GM04504 (cell line): ENCODE measurements at regions not wholly inside any gene's neighbourhood (a gene's known extent, or its start where the extent isn't known, plus 50 kb on each side); places are given as distances from the start of the nearest gene placed in this dataset.

Source experiments
- DNase-seq: peaks from one replicate; pipeline ENCODE4 v3.0.0-alpha.2; 2012; ENCODE audit warnings: low read depth

DNA sequence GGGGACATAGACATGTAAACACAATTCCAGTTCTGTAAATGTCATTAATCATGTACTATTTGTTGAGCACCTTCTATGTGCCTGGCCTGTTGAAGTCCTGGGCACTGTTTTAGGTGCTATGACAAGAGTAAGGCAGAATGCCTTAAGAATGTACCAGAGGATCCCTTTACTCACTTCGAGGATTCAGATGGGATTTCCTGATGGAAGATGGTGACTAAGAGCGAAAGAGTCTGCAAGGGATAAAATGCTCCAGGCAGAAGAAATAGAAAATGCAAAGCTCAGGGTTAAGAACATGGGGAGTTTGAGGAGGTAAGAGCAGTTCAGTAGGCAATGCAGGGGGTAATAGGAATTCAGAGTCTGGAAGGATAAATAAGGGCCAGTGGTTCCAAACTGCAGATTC is 671.3 kb upstream of the TBX3 start:
- DNase-seq, result no peak

DNA sequence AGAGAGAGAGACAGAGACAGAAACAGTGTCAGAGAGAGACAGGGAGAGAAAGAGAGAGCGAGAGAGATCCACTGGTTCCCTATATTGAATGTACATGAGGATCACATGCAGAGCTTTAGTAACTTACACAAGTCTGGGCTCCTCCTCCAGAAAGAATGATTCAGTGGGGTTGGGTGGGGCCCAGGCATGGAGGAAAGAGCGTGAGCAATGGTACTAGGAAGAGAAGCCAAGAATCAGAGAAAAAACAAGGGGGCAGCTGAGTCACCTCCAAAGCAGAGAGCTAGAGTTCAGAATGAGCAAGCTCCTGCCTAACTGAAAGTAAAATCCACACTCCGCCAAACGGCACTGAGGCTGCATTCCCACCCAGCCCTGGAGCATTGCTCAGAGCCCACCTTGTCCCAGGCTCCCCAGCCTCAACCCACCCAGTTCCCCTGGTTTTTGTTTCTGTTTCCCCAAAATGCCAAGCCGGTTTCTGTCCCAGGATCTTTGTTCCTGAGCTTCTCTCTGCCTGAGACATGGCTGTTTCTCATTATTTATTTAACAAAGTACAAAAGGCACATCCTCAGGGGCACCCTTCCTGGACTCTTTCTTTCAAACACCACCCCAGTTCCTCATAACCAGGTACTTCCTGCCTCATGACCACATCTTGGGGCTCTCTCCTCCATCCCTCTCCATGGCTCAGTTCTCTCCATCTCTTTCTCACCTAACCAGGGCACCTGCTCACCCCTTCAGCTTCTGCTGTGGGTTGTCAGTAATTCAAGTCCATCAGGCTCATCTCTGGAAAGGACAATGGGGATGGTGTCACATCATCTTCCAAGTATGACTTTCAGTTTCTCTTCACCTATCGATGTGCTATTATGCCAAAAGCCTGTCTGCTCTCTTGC is 670.3 kb upstream of the TBX3 start:
- DNase-seq, result peak; percentile 92

DNA sequence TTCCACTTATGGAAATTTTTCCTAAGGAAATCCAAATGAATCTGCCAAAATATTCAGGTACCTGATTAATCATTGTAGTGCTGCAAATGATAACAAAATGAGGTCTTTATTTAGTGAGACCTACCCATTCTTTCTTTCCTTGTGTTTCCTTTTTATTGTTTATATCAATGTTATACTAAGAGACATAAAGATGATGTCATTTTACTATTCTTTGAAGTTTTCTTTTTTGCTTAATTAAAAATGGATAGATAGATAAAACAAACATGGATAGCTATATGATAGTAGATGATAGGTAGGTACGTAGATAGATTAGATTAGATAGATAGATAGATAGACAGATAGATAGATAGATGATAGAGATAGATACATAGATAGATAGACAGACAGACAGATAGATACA is 669.5 kb upstream of the TBX3 start:
- no peak for DNase-seq

GRCh38 chr12:115351514-115352077 is 667.6 kb upstream of the TBX3 start:
- no peak for DNase-seq

DNA sequence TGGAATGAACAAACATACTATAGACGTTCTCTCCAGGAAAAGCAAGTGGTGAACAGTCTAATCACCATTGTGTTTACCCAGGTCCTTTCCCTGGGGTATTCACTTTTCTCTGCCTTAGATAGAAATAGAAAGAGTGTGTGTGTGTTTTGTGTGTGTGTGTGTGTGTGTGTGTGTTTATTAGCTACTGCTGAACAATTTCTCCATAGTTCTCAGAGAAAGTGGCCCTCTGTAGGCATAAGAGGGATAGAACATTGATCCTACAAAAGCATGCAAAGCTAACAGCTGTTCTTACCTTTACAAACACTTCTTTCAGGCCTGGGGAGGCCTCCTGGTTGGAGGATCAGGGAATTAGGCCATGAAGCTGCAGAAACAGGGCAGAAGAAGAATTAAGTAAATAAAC is 665.7 kb upstream of the TBX3 start:
- no peak for DNase-seq

DNA sequence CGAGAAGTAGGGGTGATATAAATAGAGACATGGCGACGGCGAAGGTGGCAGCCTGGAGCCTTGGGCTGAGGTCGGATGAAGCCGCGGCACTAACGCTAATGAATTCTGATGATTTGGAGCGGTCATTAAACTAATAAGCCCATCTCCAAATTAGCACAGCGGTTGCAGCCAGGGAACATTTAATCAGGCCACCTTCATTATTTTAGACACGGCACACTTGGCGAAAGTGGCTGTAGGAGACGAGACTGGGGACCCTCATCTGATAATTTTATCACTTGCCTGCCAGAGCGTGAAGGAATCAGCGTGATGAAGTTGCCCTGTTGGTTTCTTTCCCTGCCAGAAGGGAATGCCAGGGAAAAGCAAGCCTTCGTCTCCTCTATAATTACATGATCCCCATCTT is 664.3 kb upstream of the TBX3 start:
- DNase-seq, result no peak

GRCh38 chr12:115343601-115344000 is 659.6 kb upstream of the TBX3 start:
- DNase-seq, result no peak

GRCh38 chr12:115343008-115343407 is 659.0 kb upstream of the TBX3 start:
- no peak for DNase-seq

DNA sequence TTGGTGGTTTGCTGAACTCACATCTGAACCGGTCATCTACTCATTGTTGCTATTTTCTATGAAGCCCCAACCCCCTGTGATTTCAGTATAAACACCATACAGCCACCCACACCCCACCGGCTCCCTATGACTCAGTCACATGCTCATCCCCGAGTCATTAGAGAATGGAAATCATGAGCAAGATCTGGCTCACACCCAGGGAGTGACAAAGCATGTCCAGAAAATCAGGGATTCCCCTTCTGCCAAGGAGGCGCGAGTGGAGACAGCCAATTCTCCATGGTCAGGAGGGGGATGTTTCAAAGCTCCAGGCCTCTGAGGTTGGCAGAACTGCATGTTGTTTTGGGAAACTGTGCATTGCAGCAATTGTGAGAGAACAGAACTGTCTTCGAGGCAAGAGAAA is 657.5 kb upstream of the TBX3 start:
- peak; percentile 97 for DNase-seq

DNA sequence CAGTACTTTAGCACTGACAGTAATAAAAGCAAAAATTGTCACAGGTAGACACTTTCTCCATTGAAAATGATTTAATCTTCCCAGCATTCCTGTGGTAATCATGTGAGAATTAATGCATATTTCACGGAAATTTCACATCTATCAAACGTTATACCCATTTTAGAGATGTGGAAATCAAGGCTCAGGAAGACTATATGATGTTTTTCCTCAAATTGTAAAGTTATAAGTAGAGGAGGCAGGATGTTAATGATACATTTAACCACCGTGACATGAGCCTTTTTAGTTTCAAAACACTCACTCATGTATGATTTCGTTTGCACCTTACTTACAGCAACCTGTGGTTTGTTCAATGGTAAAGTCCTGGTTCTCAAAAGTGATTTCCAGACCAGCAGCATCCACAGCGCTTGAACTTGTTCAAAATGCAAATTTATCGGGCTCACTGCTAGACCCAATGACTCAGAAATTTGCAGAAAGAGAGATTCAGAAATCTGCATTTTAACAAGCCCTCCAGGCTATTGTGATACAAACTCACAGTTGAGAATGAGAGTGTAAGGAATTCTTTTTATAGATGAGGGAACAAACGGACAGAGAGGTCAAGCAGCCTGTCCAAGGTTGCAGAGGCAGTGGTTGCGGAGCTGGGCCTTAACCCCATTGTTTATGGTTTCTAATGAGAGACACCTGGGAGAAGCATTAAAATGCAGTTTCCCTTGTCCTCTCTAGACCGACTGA is 654.8 kb upstream of the TBX3 start:
- DNase-seq, result no peak

GRCh38 chr12:115337693-115338543 is 653.9 kb upstream of the TBX3 start:
- peak; percentile 76 for DNase-seq

DNA sequence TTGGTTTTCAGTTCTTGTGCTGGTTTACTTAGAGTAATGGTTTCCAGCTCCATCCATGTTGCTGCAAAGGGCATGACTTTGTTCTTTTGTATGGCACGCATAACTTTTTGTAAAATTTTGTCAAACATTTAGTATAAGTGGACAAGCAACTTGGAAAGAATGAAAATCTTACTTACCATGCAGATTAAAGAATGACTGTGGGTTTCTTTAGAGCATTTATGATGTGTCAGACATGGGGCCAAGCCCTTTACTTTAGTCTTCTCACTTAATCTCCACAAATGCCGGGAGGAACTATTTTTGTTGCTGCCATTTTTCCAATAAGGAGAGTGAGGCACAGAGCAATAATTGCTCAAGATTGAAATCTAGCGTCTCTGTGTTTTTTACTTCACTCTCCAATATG is 652.5 kb upstream of the TBX3 start:
- no peak for DNase-seq

GRCh38 chr12:115335594-115335993 is 651.6 kb upstream of the TBX3 start:
- DNase-seq, result no peak

- no peak for DNase-seq
These were observed 651.1 kb upstream of the TBX3 start for GRCh38 chr12:115335048-115335447.

- no peak for DNase-seq
These were observed 649.0 kb upstream of the TBX3 start for GRCh38 chr12:115332945-115333344.

DNA sequence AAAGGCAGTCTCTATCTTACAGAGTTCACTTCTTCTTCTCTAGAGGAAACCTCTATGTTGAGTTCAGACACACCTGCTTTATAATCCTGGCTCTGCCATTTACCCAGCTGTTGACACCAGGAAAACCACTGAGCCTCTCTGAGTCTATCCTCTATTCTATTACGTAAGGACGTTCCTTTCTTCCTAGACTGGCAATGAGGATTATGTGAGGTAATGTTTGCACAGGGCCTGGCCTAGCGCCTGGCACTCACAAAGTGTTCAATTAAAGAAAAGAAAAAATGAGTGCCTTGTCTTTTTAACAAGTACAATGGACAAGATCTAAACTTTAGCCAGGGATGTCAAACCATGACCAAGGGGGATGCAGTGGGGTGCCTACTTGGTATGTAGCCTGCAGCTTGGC is 641.9 kb upstream of the TBX3 start:
- DNase-seq, result no peak

- no peak for DNase-seq
These were observed 641.1 kb upstream of the TBX3 start for GRCh38 chr12:115324949-115325593.

DNA sequence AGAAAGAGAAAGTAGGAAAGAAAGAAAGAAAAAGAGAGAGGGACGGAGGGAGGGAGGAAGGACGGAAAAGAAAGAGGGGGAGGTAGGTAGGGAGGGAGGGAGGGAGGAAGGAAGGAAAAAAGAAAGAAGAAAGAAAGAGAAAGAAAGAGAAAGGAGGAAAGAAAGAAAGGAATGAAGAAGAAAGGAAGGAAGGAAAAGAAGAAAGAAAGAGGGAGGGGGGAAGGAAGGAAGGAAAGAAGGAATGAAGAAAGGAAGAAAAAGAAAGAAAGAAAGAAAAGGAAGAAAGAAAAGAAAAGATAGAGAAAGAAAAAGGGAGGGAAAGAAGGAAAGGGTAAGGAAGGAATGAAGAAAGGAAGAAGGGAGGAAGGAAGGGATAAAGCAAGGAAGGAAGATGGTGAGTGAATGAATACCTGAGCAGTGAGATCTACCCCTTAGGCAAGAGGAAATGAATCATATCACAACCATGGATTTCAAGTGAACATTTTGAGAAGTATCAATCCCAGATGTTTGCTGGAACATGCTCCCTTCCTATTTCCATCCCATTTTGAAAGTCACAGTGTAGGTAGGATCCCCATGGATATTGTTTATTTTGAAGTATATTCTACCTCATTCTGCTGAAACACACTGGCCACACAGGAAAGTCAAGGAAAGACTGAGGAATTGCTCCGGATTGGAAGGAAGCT is 639.4 kb upstream of the TBX3 start:
- peak; percentile 36 for DNase-seq

DNA sequence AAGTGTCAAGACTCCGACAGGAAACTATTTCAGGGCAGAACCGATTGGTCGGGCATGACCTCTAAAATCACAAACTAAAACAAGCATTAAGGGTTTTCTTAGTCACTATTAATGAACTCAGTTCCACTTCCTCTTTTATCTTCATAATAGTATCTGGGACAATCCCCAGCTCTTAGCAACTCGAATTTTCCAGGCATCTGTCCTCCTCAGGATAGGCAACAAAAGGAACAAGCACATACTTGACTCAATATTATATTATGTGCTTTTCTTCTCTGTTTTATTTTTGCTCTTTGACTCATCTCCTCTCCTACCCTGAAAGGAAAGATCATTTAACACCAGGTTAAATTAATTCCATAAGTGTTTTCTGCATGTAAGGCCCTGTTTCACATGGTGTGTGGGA is 638.3 kb upstream of the TBX3 start:
- DNase-seq, result peak; percentile 29

- DNase-seq, result no peak
These were observed 637.0 kb upstream of the TBX3 start for GRCh38 chr12:115320967-115321366.

GRCh38 chr12:115320451-115320850 is 636.5 kb upstream of the TBX3 start:
- DNase-seq, result no peak
